ENCODE measurements at regions not wholly inside any gene's neighbourhood (a gene's known extent, or its start where the extent isn't known, plus 50 kb on each side); places are given as distances from the start of the nearest gene placed in this dataset.

DNA sequence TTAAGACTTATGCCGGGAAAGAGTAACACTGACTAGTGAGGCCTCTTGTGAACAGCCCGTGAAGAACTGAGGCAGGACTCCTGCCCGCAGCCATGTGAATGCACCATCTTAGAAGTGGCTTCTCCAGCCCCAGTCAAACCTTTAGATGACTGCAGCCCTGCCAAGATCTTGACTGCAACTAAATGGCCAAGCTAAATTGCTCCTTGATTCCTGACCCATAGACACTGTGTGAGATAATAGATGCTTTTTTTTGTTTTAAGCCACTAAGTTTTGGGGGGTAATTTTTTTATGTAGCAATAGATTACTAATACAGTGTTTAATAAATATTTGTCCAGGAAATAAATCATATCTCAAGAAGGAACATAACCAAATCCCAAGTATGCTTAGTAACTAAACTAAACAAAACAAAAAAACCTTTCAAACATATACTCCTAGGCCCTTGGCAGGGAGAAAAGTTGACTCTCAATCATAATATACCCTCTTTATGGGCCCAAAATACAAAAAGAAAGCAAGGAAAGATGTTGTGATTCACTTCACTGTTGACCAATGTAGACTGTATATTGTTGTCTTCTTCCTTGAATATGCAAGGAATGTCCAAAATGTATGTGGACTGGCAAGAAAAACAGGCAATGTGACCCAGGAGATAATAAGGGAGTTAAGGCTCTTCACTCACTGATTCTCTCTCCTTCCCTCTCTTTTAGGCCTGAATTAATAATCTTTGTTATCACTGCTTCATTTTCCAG lies 79.7 kb upstream of the ZNF366 start:
- TF ChIP-seq BCL11A (tag by site-specific recombination; IDR thresholded peaks at IDR 0.05; ENCODE audit: low read depth) = no peak
- TF ChIP-seq CTCF (tag by site-specific recombination; IDR thresholded peaks at IDR 0.05) = no peak
- TF ChIP-seq, protein P1, sequence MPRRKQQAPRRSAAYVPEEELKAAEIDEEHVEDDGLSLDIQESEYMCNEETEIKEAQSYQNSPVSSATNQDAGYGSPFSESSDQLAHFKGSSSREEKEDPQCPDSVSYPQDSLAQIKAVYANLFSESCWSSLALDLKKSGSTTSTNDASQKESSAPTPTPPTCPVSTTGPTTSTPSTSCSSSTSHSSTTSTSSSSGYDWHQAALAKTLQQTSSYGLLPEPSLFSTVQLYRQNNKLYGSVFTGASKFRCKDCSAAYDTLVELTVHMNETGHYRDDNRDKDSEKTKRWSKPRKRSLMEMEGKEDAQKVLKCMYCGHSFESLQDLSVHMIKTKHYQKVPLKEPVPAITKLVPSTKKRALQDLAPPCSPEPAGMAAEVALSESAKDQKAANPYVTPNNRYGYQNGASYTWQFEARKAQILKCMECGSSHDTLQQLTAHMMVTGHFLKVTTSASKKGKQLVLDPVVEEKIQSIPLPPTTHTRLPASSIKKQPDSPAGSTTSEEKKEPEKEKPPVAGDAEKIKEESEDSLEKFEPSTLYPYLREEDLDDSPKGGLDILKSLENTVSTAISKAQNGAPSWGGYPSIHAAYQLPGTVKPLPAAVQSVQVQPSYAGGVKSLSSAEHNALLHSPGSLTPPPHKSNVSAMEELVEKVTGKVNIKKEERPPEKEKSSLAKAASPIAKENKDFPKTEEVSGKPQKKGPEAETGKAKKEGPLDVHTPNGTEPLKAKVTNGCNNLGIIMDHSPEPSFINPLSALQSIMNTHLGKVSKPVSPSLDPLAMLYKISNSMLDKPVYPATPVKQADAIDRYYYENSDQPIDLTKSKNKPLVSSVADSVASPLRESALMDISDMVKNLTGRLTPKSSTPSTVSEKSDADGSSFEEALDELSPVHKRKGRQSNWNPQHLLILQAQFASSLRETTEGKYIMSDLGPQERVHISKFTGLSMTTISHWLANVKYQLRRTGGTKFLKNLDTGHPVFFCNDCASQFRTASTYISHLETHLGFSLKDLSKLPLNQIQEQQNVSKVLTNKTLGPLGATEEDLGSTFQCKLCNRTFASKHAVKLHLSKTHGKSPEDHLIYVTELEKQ (tag by site-specific recombination; IDR thresholded peaks at IDR 0.05; ENCODE audit: borderline replicate concordance) = no peak
- no peak for TF ChIP-seq ATF2 (tag by site-specific recombination; IDR thresholded peaks at IDR 0.05; ENCODE audit: low read depth)
- TF ChIP-seq YY1 (tag by site-specific recombination; IDR thresholded peaks at IDR 0.05) = no peak
- no peak for TF ChIP-seq REST (tag by site-specific recombination; IDR thresholded peaks at IDR 0.05)
- TF ChIP-seq ZBTB20 (tag by site-specific recombination; IDR thresholded peaks at IDR 0.05) = no peak
- no peak for TF ChIP-seq SETDB1 (IDR thresholded peaks at IDR 0.05; ENCODE audit: insufficient read length, low read length)

Measured in HEK293 (cell line).